ENCODE measurements at regions not wholly inside any gene's neighbourhood (a gene's known extent, or its start where the extent isn't known, plus 50 kb on each side); places are given as distances from the start of the nearest gene placed in this dataset.

DNA sequence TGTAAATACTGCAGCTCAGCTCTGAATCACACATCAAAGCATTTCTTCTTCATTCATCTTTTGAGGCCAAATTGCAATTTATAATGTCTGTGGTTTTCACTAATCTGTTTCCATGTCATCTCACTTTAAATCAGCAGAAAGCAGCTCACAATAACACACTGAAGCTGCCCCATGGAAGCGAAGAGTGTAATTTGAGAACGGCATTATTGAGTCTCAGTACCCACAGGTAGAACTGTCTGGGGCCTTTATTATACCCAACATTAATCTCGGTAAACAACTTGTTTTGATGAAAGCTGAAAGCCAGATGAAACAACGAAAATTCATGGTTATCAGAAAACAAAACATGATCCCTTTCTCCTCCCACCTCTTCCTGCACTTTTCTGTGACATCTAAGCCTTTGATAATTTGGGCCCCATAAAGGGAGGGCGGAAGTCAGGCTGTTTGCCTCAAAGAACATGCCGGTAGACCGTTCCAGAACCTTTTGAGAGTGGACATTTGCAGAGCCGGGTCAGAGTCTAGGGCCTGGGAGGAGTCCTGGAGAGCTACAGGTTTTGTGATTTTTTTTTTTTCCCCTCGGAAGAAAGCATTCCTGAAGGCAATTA lies 68.2 kb upstream of the SESN3 start:
- peak; percentile 42 to 43 for ATAC-seq (ENCODE audit: low read depth in 2 of 2)
- Histone ChIP-seq H3K27me3 (ENCODE audit: control insufficient read depth, insufficient read depth, low read length) (no peaks in the 10 kb centered on the region), H3K9me3 (ENCODE audit: control insufficient read depth in 2 of 2, low read length in 2 of 2) (no peaks in the 10 kb centered on the region), H3K4me3 (ENCODE audit: low read depth, low read length) (peak overlapping the region; percentile 17), H3K4me1 (ENCODE audit: control insufficient read depth, insufficient read depth, low read length, poor library complexity, severe bottlenecking) (peaks cover 14% of the 10 kb centered on the region), H3K36me3 (ENCODE audit: control insufficient read depth, insufficient read depth, low read length) (no peaks in the 10 kb centered on the region), H3K27ac (ENCODE audit: insufficient read depth, low read length, poor library complexity, severe bottlenecking) (no peak overlapping the region)
- H3K4me3 Mint-ChIP-seq, result peak overlapping the region in 2 of 4 donors; percentile 55 to 60
- peaks cover 13 to 37% (median 19%) of the 10 kb centered on the region in 4 donors for H3K4me1 Mint-ChIP-seq
- H3K27ac Mint-ChIP-seq, result peak overlapping the region; percentile 42 to 83 (median 47)
- H3K27me3 Mint-ChIP-seq, result no peaks in the 10 kb centered on the region
- H3K9me3 Mint-ChIP-seq, result peaks cover 0 to 1% (median 0%) of the 10 kb centered on the region in 7 donors
- no peaks in the 10 kb centered on the region for H3K36me3 Mint-ChIP-seq
- DNase-seq, result peak in 2 of 3 donors; percentile 20 to 24

DNA sequence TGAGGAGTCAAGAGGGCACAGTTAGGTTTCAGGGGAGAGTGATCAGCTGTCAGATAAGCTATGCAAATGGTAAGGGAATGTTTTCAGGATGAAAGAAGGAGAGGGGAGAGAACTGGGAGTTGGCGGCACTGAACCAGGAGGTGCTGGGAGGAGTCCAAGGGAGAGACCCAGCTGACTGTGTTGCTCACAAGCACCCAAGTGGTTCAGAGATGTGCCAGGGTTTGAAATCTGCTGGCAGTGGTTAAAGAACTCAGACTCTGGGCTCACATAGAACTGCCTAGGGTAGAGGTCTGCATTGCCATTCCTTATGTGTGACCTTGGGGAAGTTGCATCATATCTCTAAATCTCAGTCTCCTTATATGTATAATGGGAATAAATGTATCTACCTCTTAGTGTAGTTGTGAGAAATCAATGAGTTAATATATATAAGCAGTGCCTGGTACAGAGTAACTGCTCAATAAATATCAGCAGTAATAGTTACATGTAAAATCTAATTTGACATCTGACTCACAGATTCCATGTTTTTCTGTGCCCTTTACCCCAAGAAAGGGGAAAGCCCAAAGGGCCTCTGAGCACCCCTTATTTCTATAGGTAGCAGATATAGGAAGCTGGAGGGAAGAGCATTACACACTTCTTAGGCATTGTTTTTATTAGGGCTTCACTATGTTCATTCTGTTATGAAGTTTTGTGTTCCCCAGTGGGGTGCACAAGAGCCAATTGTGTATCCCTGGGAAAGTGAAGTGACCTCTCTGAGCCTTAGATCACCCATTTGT lies 66.9 kb upstream of the SESN3 start:
- Mint-ChIP-seq H3K9me3 (peaks cover 0 to 1% (median 0%) of the 10 kb centered on the region in 7 donors), H3K27ac (peak overlapping the region in 1 of 3 donors; percentile 42), H3K27me3 (no peaks in the 10 kb centered on the region), H3K36me3 (no peaks in the 10 kb centered on the region), H3K4me1 (peaks cover 13 to 37% (median 19%) of the 10 kb centered on the region in 4 donors), H3K4me3 (peak overlapping the region in 1 of 4 donors; percentile 51)
- no peak for ATAC-seq (ENCODE audit: low read depth in 2 of 2)
- H3K4me1 ChIP-seq (ENCODE audit: control insufficient read depth, insufficient read depth, low read length, poor library complexity, severe bottlenecking), result peaks cover 14% of the 10 kb centered on the region
- no peak for DNase-seq
- H3K27me3 ChIP-seq (ENCODE audit: control insufficient read depth, insufficient read depth, low read length), result no peaks in the 10 kb centered on the region
- no peaks in the 10 kb centered on the region for H3K9me3 ChIP-seq (ENCODE audit: control insufficient read depth in 2 of 2, low read length in 2 of 2)
- H3K27ac ChIP-seq (ENCODE audit: insufficient read depth, low read length, poor library complexity, severe bottlenecking), result no peak overlapping the region
- no peak overlapping the region for H3K4me3 ChIP-seq (ENCODE audit: low read depth, low read length)
- no peaks in the 10 kb centered on the region for H3K36me3 ChIP-seq (ENCODE audit: control insufficient read depth, insufficient read depth, low read length)

DNA sequence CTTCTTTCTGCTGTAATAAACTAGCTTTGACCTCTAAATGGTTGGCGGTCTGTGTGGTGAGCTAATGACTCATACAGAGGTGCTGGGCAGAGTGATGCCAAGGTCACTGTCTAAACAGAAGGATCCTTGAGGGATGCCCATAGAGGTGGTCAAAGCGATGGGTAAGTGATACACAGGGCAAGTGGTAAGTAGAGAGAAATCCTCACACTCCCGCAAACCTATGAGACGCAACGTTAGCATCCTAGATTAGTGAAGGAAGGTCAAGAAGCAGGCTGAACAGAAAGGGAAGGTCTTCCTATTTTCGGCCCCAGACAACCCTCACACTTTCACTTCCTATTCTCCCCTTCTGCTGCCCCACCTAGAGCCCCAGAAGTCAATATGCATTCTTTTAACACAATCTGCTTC lies 65.6 kb upstream of the SESN3 start:
- DNase-seq, result no peak
- peak in 1 of 2 donors; percentile 33 for ATAC-seq (ENCODE audit: low read depth in 2 of 2)
- peak overlapping the region; percentile 25 to 54 (median 43) for H3K27ac Mint-ChIP-seq

DNA sequence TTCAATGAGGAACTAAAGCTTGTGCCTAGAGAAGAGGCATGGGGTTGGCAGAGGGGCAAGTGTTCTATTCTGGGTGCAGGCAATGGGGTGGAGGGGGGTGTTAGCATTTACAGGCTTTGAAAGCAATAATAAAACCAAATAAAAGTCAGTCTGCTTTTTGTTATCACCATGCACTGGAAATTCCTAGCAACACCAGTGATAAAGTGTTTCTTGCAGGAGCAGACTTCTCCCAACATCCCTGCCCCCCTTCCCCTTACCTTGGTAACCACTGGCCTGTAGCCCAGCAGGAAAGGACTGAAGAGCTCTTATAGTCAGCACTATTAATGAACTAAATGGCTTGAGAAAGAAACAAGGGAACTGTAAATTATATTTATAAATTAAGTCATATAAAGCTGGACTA lies 65.2 kb upstream of the SESN3 start:
- no peak overlapping the region for H3K4me3 ChIP-seq (ENCODE audit: low read depth, low read length)
- H3K27me3 ChIP-seq (ENCODE audit: control insufficient read depth, insufficient read depth, low read length), result no peaks in the 10 kb centered on the region
- no peaks in the 10 kb centered on the region for H3K36me3 ChIP-seq (ENCODE audit: control insufficient read depth, insufficient read depth, low read length)
- Mint-ChIP-seq H3K4me1 (peaks cover 13 to 37% (median 20%) of the 10 kb centered on the region in 4 donors), H3K9me3 (peaks cover 0 to 1% (median 0%) of the 10 kb centered on the region in 7 donors), H3K27ac (no peak overlapping the region), H3K27me3 (no peaks in the 10 kb centered on the region), H3K36me3 (no peaks in the 10 kb centered on the region), H3K4me3 (no peak overlapping the region)
- DNase-seq (no peak), ATAC-seq (ENCODE audit: low read depth in 2 of 2) (no peak)
- H3K27ac ChIP-seq (ENCODE audit: insufficient read depth, low read length, poor library complexity, severe bottlenecking), result no peak overlapping the region
- H3K9me3 ChIP-seq (ENCODE audit: control insufficient read depth in 2 of 2, low read length in 2 of 2), result no peaks in the 10 kb centered on the region
- H3K4me1 ChIP-seq (ENCODE audit: control insufficient read depth, insufficient read depth, low read length, poor library complexity, severe bottlenecking), result peaks cover 14% of the 10 kb centered on the region

More for the DNA sequence above, 65.6 kb upstream of the SESN3 start:
- peaks cover 13 to 37% (median 19%) of the 10 kb centered on the region in 4 donors for H3K4me1 Mint-ChIP-seq
- no peak overlapping the region for H3K4me3 Mint-ChIP-seq
- no peaks in the 10 kb centered on the region for H3K27me3 Mint-ChIP-seq
- H3K27me3 ChIP-seq (ENCODE audit: control insufficient read depth, insufficient read depth, low read length), result no peaks in the 10 kb centered on the region
- no peak overlapping the region for H3K4me3 ChIP-seq (ENCODE audit: low read depth, low read length)
- no peaks in the 10 kb centered on the region for H3K36me3 Mint-ChIP-seq
- no peak overlapping the region for H3K27ac ChIP-seq (ENCODE audit: insufficient read depth, low read length, poor library complexity, severe bottlenecking)
- H3K9me3 ChIP-seq (ENCODE audit: control insufficient read depth in 2 of 2, low read length in 2 of 2), result no peaks in the 10 kb centered on the region
- peaks cover 0 to 1% (median 0%) of the 10 kb centered on the region in 7 donors for H3K9me3 Mint-ChIP-seq
- H3K36me3 ChIP-seq (ENCODE audit: control insufficient read depth, insufficient read depth, low read length), result no peaks in the 10 kb centered on the region
- peaks cover 14% of the 10 kb centered on the region for H3K4me1 ChIP-seq (ENCODE audit: control insufficient read depth, insufficient read depth, low read length, poor library complexity, severe bottlenecking)

DNA sequence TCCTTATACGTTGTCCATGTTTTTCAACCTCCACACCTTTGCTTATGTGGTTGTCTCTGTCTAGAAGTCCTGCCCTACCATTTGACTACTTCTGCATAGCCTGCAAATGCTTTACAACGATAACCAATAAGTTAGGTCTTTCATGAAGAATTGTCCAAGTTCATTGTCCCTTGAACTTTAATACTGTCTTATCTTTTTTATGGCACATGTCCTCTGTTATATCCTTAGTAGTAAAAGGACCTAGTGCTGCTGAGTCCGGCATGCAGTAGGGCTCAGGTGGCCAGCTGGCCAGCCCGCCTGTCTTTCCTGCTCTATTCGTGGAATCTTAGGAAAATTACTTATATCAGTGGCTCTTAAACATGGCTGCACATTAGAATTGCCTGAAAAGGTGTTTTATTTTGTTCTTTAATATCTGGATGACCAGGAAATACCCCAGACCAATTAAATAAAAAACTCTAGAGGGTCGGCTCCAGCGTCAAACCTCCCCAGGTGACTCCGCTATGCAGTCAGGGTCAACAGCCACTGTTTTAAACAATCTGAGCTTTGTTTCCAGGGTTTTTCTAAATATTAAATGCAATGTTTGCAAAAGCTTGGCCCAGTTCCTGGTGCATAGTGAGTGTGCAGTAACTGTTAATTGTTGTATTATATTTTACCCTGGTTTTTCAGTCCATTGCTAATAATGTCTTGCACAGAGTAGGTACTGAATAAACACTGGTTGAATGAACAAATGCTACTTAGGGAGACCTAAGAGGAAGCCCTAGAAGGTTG lies 64.6 kb upstream of the SESN3 start:
- no peak overlapping the region for H3K4me3 ChIP-seq (ENCODE audit: low read depth, low read length)
- H3K27me3 Mint-ChIP-seq, result no peaks in the 10 kb centered on the region
- peaks cover 13 to 37% (median 20%) of the 10 kb centered on the region in 4 donors for H3K4me1 Mint-ChIP-seq
- peaks cover 0 to 1% (median 0%) of the 10 kb centered on the region in 7 donors for H3K9me3 Mint-ChIP-seq
- H3K36me3 Mint-ChIP-seq, result no peaks in the 10 kb centered on the region
- H3K4me1 ChIP-seq (ENCODE audit: control insufficient read depth, insufficient read depth, low read length, poor library complexity, severe bottlenecking), result peaks cover 14% of the 10 kb centered on the region
- no peak overlapping the region for H3K27ac ChIP-seq (ENCODE audit: insufficient read depth, low read length, poor library complexity, severe bottlenecking)
- H3K9me3 ChIP-seq (ENCODE audit: control insufficient read depth in 2 of 2, low read length in 2 of 2), result no peaks in the 10 kb centered on the region
- DNase-seq (no peak), ATAC-seq (ENCODE audit: low read depth in 2 of 2) (no peak)
- no peaks in the 10 kb centered on the region for H3K27me3 ChIP-seq (ENCODE audit: control insufficient read depth, insufficient read depth, low read length)
- no peak overlapping the region for H3K27ac Mint-ChIP-seq
- no peaks in the 10 kb centered on the region for H3K36me3 ChIP-seq (ENCODE audit: control insufficient read depth, insufficient read depth, low read length)
- H3K4me3 Mint-ChIP-seq, result no peak overlapping the region

DNA sequence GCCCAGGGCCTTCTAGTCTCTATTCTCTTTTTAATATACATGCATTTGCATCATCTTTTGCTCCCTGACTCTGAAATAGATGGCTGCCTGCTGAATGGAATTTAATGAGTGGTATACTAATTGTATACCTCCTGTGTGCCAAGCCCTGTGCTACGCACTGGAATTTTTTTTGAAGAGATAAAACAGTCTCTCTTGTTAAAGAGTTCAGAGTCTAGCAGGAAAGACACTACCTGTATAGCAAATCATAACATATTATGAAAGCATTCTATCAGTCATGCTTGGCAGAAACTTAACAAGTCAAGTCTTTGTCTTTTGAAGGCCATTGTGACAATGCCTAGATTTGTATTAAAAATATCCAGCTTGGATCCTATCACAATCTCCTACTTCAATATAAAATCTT lies 63.7 kb upstream of the SESN3 start:
- Mint-ChIP-seq H3K9me3 (peaks cover 0 to 1% (median 0%) of the 10 kb centered on the region in 7 donors), H3K4me3 (no peak overlapping the region), H3K36me3 (no peaks in the 10 kb centered on the region), H3K4me1 (peaks cover 13 to 32% (median 20%) of the 10 kb centered on the region in 4 donors), H3K27me3 (no peaks in the 10 kb centered on the region), H3K27ac (no peak overlapping the region)
- no peaks in the 10 kb centered on the region for H3K9me3 ChIP-seq (ENCODE audit: control insufficient read depth in 2 of 2, low read length in 2 of 2)
- DNase-seq (no peak), ATAC-seq (ENCODE audit: low read depth in 2 of 2) (no peak)
- no peaks in the 10 kb centered on the region for H3K27me3 ChIP-seq (ENCODE audit: control insufficient read depth, insufficient read depth, low read length)
- peaks cover 14% of the 10 kb centered on the region for H3K4me1 ChIP-seq (ENCODE audit: control insufficient read depth, insufficient read depth, low read length, poor library complexity, severe bottlenecking)
- H3K4me3 ChIP-seq (ENCODE audit: low read depth, low read length), result no peak overlapping the region
- no peaks in the 10 kb centered on the region for H3K36me3 ChIP-seq (ENCODE audit: control insufficient read depth, insufficient read depth, low read length)
- no peak overlapping the region for H3K27ac ChIP-seq (ENCODE audit: insufficient read depth, low read length, poor library complexity, severe bottlenecking)

DNA sequence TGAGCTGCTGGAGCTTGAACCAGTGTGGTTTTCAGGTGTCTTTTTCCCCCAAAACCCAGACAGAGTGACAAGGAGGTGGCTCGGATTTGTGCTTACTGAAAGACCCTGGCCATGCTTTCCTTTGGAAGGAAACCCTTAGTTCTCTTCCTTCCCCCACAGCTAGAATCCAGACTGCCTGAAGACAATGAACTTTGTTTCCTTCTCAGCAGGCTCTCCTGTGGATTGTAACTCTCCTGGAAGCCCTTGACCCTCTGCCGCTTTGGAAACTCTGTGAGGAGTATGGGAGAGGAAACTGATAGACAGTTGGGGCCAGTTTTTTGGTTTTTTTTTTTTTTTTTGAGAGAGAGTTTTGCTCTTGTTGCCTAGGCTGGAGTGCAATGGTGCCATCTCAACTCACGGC lies 62.1 kb upstream of the SESN3 start:
- Mint-ChIP-seq H3K4me1 (peaks cover under 1 to 16% (median 9%) of the 10 kb centered on the region in 4 donors), H3K27me3 (no peaks in the 10 kb centered on the region), H3K27ac (no peak overlapping the region), H3K4me3 (no peak overlapping the region), H3K9me3 (peaks cover 0 to 1% (median 0%) of the 10 kb centered on the region in 7 donors), H3K36me3 (no peaks in the 10 kb centered on the region)
- H3K27ac ChIP-seq (ENCODE audit: insufficient read depth, low read length, poor library complexity, severe bottlenecking), result no peak overlapping the region
- no peaks in the 10 kb centered on the region for H3K36me3 ChIP-seq (ENCODE audit: control insufficient read depth, insufficient read depth, low read length)
- H3K9me3 ChIP-seq (ENCODE audit: control insufficient read depth in 2 of 2, low read length in 2 of 2), result no peaks in the 10 kb centered on the region
- no peaks in the 10 kb centered on the region for H3K4me1 ChIP-seq (ENCODE audit: control insufficient read depth, insufficient read depth, low read length, poor library complexity, severe bottlenecking)
- no peak for ATAC-seq (ENCODE audit: low read depth in 2 of 2)
- H3K27me3 ChIP-seq (ENCODE audit: control insufficient read depth, insufficient read depth, low read length), result no peaks in the 10 kb centered on the region
- DNase-seq, result no peak
- no peak overlapping the region for H3K4me3 ChIP-seq (ENCODE audit: low read depth, low read length)

All from CD4-positive, CD25-positive, alpha-beta regulatory T cell (primary cell).